ENCODE measurements at regions not wholly inside any gene's neighbourhood (a gene's known extent, or its start where the extent isn't known, plus 50 kb on each side); places are given as distances from the start of the nearest gene placed in this dataset.

DNA sequence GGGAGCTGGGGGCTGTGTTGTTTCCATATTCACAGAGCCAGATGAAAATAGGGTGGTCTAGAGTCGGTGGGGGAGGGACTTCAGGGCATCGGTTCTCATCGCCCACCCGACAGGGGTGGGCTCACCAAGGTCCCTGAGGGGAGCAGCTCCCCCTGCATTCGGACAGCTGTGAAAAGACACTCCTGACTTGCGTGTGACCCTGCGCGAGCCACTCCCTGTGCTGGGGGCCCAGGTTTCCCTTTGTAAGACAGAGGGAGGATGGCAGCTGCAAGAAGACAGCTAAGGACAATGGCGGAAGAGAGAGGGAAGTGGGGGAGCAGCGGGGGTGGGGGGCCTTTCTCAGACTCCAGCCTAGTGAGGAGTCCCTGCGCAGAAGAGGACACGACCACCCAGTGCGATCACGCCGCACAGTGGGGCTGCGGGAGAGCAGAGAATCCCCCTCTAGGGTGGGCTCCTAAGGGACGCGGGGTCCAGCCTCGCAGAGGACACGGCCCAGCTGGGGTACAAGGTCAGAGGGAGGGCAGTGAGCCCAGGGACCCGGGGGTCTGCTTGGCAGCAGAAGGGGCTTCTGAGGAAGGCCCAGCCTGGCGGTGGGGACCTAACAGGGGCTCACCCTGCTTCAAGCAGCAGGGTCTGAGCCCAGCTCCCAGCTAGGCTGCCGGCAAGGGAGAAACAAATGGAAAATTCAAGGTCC, 326.9 kb upstream of the DIO3 start:
- Histone ChIP-seq H2AFZ (replicated peaks; ENCODE audit: low read length, poor library complexity) (no peak overlapping the region), H4K5ac (ENCODE audit: low read depth, low read length) (no peak overlapping the region), H2AK9ac (replicated peaks; ENCODE audit: low read depth, low read length, poor library complexity) (no peak overlapping the region), H3K4me1 (ENCODE audit: control insufficient read depth, insufficient read depth, low read length) (no peaks in the 10 kb centered on the region), H2BK20ac (ENCODE audit: low read depth, low read length) (no peak overlapping the region), H2BK15ac (ENCODE audit: low read depth, low read length) (no peak overlapping the region), H3K9me3 (ENCODE audit: control insufficient read depth, insufficient read depth, low read length) (no peaks in the 10 kb centered on the region), H4K8ac (ENCODE audit: low read depth in 2 of 2, low read length in 2 of 2) (no peak overlapping the region), H3K4me2 (ENCODE audit: low read depth, low read length) (no peak overlapping the region), H2BK5ac (ENCODE audit: low read depth, low read length, poor library complexity, severe bottlenecking) (no peak overlapping the region), H3K56ac (ENCODE audit: extremely low read depth, insufficient read depth, low read length) (no peak overlapping the region), H3K23ac (ENCODE audit: low read depth, low read length) (no peak overlapping the region), H3K36me3 (ENCODE audit: control insufficient read depth, insufficient read depth, low read length) (no peaks in the 10 kb centered on the region), H3K4ac (ENCODE audit: low read depth, low read length) (no peak overlapping the region), H2AK5ac (ENCODE audit: low read depth, low read length) (no peak overlapping the region), H3K14ac (replicated peaks; ENCODE audit: low read depth, low read length) (no peak overlapping the region), H3K9me1 (ENCODE audit: insufficient read depth, low read length) (no peaks in the 10 kb centered on the region), H3K27ac (ENCODE audit: insufficient read depth, low read length) (no peak overlapping the region), H3K27me3 (ENCODE audit: control insufficient read depth, insufficient read depth, low read length) (peaks cover 15% of the 10 kb centered on the region), H2BK120ac (ENCODE audit: low read depth, low read length) (no peak overlapping the region), H4K91ac (ENCODE audit: insufficient read depth, low read depth, low read length) (no peak overlapping the region), H4K20me1 (ENCODE audit: insufficient read depth, low read length) (no peaks in the 10 kb centered on the region), H3K18ac (ENCODE audit: low read depth, low read length) (no peak overlapping the region), H3K79me1 (ENCODE audit: low read depth in 1 of 2, low read length in 2 of 2) (no peaks in the 10 kb centered on the region), H3K4me3 (ENCODE audit: insufficient read depth, low read depth, low read length) (no peak overlapping the region), H3K9ac (ENCODE audit: low read depth, low read length) (no peak overlapping the region)
- POLR2A ChIA-PET (ENCODE audit: unreplicated experiment), result no interaction called here
- dilution Hi-C loops (cut with HindIII; ENCODE audit: low sequenced_read_pairs, unreplicated experiment), result no loop called here
- TF ChIP-seq CHD1 (IDR thresholded peaks at IDR 0.05; ENCODE audit: low read depth, low read length) (no peak), USF2 (IDR thresholded peaks at IDR 0.05; ENCODE audit: low read depth, low read length) (no peak), SMC3 (IDR thresholded peaks at IDR 0.05; ENCODE audit: low read depth, low read length) (no peak), POLR2A (IDR thresholded peaks at IDR 0.05; ENCODE audit: low read depth, low read length) (no peak), BHLHE40 (IDR thresholded peaks at IDR 0.05; ENCODE audit: low read depth, low read length) (no peak), ELK1 (IDR thresholded peaks at IDR 0.05; ENCODE audit: borderline replicate concordance, low read depth, low read length) (no peak), RCOR1 (IDR thresholded peaks at IDR 0.05; ENCODE audit: insufficient replicate concordance, low read length) (no peak), RAD21 (IDR thresholded peaks at IDR 0.05; ENCODE audit: low read length) (no peak), CEBPB (IDR thresholded peaks at IDR 0.05; ENCODE audit: low read depth, low read length) (no peak), NFE2L2 (IDR thresholded peaks at IDR 0.05; ENCODE audit: low read depth, low read length) (no peak), FOS (IDR thresholded peaks at IDR 0.05; ENCODE audit: low read depth, low read length) (no peak)
- TF ChIP-seq, protein P1, sequence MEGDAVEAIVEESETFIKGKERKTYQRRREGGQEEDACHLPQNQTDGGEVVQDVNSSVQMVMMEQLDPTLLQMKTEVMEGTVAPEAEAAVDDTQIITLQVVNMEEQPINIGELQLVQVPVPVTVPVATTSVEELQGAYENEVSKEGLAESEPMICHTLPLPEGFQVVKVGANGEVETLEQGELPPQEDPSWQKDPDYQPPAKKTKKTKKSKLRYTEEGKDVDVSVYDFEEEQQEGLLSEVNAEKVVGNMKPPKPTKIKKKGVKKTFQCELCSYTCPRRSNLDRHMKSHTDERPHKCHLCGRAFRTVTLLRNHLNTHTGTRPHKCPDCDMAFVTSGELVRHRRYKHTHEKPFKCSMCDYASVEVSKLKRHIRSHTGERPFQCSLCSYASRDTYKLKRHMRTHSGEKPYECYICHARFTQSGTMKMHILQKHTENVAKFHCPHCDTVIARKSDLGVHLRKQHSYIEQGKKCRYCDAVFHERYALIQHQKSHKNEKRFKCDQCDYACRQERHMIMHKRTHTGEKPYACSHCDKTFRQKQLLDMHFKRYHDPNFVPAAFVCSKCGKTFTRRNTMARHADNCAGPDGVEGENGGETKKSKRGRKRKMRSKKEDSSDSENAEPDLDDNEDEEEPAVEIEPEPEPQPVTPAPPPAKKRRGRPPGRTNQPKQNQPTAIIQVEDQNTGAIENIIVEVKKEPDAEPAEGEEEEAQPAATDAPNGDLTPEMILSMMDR (conservative IDR thresholded peaks at IDR 0.05; ENCODE audit: low read depth, low read length), result no peak
- ATAC-seq (ENCODE audit: low read depth), result no peak
- intact Hi-C loops (cut with micrococcal nuclease), result loop anchor here (10.0 kb wide), 3 partner anchors 160 to 850 kb away; no protein-coding TSS in a partner anchor
- no TSS peak for BruUV-seq (replicated peaks)
- CTCF ChIA-PET, result interaction anchor here (0.7 kb wide), 1 partner anchor 852 kb away, joined by 3 read pairs; no protein-coding TSS in a partner anchor
- no peak for DNase-seq
- WGBS, 2 experiments (ENCODE audit: extremely low coverage in 2 of 2, insufficient read length in 1 of 2), result 72% methylated on average over 5 of the region's 23 CpGs; no CpG with 5 or more reads in 1 of the 2 experiments
- in situ Hi-C loops (cut with MboI; ENCODE audit: low sequenced_read_pairs), result loop anchor here (25.0 kb wide), 2 partner anchors 522 to 822 kb away; no protein-coding TSS in a partner anchor
